Mucosa of rectum (tissue), 2 donors: ENCODE measurements at regions not wholly inside any gene's neighbourhood (a gene's known extent, or its start where the extent isn't known, plus 50 kb on each side); places are given as distances from the start of the nearest gene placed in this dataset.

Experiments used
- H3K27ac ChIP-seq, 2 donors: one replicate each; pipeline ENCODE4 v1.7.0; 2013; ENCODE audit warnings: inconsistent platforms in 2 of 2, low read depth in 2 of 2, low read length in 2 of 2
- H3K27me3 ChIP-seq, 2 donors: one replicate each; pipeline ENCODE4 v1.7.0; 2013; ENCODE audit warnings: low read length in 2 of 2; ENCODE audit not compliant: control insufficient read depth in 2 of 2, insufficient read depth in 2 of 2
- H3K36me3 ChIP-seq, 2 donors: one replicate each; pipeline ENCODE4 v1.7.0; 2013; ENCODE audit warnings: low read length in 2 of 2; ENCODE audit not compliant: control insufficient read depth in 2 of 2, insufficient read depth in 2 of 2
- H3K4me1 ChIP-seq, 2 donors: one replicate each; pipeline ENCODE4 v1.7.0; 2013; ENCODE audit warnings: low read length in 2 of 2, mild to moderate bottlenecking in 1 of 2; ENCODE audit not compliant: control insufficient read depth in 2 of 2, insufficient read depth in 2 of 2
- H3K4me3 ChIP-seq, 2 donors: one replicate each; pipeline ENCODE4 v1.7.0; 2013; ENCODE audit warnings: low read length in 2 of 2
- H3K9ac ChIP-seq, 2 donors: one replicate each; pipeline ENCODE4 v1.7.0; 2013; ENCODE audit warnings: low read length in 2 of 2, low read depth in 1 of 2, mild to moderate bottlenecking in 1 of 2
- H3K9me3 ChIP-seq, 2 donors: one replicate each; pipeline ENCODE4 v1.7.0; 2013; ENCODE audit warnings: low read length in 2 of 2; ENCODE audit not compliant: control insufficient read depth in 2 of 2
- donor health status: healthy.
- donor health status: Normal muscosa, but diverticular disease.

DNA sequence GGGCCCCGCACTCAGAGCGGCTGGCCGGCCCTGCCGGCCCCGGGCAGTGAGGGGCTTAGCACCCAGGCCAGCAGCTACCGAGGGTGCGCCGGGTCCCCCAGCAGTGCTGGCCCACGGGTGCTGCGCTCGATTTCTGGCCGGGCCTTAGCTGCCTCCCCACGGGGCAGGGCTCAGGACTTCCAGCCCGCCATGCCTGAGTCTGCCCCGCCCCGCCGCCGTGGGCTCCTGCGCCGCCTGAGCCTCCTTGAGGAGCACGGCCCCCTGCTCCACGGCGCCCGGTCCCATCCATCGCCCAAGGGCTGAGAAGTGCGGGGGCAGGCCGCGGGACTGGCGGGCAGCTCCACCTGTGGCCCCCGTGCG is 67.9 kb upstream of the AMZ2 start:
- Histone ChIP-seq H3K4me3 (no peak overlapping the region), H3K9ac (no peak overlapping the region), H3K9me3 (no peaks in the 10 kb centered on the region), H3K27me3 (no peaks in the 10 kb centered on the region), H3K36me3 (no peaks in the 10 kb centered on the region), H3K4me1 (no peaks in the 10 kb centered on the region), H3K27ac (no peak overlapping the region)

DNA sequence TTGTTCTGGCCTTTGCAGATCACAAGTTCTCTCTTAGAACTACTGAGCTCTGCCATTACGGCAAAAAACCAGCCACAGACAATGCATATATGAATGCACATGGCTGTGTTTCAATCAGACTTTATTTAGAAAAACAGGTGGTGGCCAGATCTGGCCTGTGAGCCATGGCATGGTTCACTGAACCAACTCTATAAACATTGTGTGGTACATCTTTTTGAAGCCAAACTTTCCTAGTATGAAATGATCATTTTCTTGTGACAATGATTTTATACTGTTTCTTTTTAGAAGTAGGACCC is 65.9 kb upstream of the AMZ2 start:
- Histone ChIP-seq H3K4me3 (no peak overlapping the region), H3K27me3 (no peaks in the 10 kb centered on the region), H3K4me1 (no peaks in the 10 kb centered on the region), H3K36me3 (no peaks in the 10 kb centered on the region), H3K9ac (no peak overlapping the region), H3K9me3 (no peaks in the 10 kb centered on the region), H3K27ac (no peak overlapping the region)

DNA sequence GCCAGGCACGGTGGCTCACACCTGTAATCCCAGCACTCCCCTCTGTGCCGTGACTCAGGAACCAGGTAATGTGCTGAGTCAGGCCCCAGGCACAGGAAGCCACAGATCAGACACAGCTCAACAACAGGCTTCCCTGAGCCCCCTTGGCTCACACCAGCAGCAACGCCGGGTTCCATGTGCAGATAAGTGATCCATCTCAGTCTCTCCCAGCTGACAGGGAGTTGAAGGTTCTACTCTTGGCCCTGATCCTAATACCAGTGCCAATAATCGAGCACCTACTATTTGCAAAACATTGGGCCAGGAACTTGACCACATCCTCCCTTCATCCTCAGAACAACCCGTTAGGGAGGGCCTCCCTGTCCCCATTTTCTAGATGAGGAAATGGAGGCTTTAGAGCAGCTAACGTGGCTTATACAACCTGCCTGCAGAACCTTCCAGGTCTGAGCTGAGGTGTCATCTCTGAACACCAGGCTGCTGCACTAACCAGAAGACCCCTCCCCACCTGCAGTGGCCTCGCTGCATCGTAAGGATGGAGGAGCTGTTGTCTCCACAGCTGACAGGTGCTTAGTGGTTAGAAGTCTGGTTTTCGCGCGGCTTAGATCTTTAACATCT is 64.8 kb upstream of the AMZ2 start:
- Histone ChIP-seq H3K4me3 (peak overlapping the region in 1 of 2 donors; percentile 28), H3K27ac (no peak overlapping the region), H3K36me3 (no peaks in the 10 kb centered on the region), H3K4me1 (no peaks in the 10 kb centered on the region), H3K27me3 (no peaks in the 10 kb centered on the region), H3K9me3 (no peaks in the 10 kb centered on the region), H3K9ac (no peak overlapping the region)

DNA sequence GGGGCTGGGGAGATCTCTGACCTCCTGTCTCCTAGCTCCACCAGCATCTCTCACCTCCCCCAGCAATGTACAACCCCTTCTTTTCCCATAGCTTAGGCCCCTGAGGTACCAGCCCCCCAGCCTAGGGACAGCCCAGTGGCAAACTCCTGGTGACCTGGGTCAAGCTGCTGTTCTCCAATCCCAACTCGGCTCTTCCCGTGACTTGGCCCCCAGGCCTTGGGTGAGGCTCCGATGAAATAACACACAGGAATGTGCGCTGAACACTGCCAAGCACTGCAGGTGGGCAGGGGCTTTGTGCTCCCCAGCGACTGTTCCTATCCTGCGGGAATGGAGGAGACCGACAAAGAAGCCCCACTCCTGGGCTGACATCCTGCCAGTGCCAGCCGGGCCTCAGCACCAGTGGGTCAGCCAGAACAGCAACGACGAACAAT is 63.7 kb upstream of the AMZ2 start:
- no peaks in the 10 kb centered on the region for H3K36me3 ChIP-seq
- H3K4me1 ChIP-seq: no peaks in the 10 kb centered on the region
- no peak overlapping the region for H3K4me3 ChIP-seq
- peak overlapping the region in 1 of 2 donors; percentile 32 for H3K27ac ChIP-seq
- H3K9ac ChIP-seq: no peak overlapping the region
- no peaks in the 10 kb centered on the region for H3K9me3 ChIP-seq
- peaks cover 0 to 2% of the 10 kb centered on the region in 2 donors for H3K27me3 ChIP-seq

DNA sequence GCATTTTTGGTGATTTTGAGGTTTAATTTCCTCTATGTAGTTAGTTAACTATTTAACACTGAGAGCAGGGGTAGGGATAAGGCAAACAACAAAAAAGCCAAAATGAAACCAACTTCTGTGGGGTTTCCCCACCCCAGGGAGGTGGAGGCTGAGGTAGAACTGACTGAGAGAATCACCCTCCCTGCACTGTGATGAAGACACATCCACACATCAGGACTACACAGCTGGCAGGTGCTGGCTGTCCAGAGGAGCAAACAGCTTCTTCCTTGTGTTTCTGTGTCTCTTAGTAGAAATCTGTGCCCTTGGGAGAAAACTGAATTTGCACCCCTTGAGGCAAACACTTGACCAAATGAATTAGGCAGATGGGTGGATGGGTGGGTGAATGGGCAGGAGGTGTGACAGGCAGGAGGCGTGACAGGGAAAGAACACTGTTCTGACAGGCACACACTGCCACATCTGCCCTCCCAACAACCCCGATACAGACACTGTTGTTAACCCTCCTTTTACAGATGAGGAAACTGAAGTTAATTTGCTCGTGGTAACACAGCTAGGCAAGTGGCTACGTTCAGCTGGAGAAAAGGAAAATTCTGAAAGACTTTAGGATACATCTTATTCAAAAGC is 62.9 kb upstream of the AMZ2 start:
- H3K9me3 ChIP-seq: no peaks in the 10 kb centered on the region
- H3K9ac ChIP-seq: no peak overlapping the region
- no peaks in the 10 kb centered on the region for H3K4me1 ChIP-seq
- H3K36me3 ChIP-seq: no peaks in the 10 kb centered on the region
- no peak overlapping the region for H3K4me3 ChIP-seq
- peaks cover 0 to 2% of the 10 kb centered on the region in 2 donors for H3K27me3 ChIP-seq
- H3K27ac ChIP-seq: no peak overlapping the region

DNA sequence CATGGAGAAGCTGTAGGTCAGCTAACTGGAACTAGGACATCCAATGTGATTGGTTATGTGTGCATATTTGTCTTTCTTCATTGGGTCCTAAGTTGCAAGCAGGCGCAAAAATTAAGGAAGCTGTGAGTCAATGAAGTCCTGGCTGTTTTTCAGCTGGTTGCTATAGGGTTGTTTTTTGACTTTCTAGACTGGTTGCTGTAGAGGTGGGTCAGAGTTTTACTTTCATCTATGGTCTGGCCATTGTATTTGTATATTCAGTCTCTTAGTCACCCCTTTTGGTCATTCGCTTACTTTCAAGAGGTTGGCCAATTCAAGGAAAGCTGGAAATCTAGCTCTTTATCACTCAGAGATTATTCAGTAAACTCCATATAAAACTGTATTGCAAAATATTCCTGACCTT is 62.0 kb upstream of the AMZ2 start:
- no peaks in the 10 kb centered on the region for H3K9me3 ChIP-seq
- no peak overlapping the region for H3K27ac ChIP-seq

DNA sequence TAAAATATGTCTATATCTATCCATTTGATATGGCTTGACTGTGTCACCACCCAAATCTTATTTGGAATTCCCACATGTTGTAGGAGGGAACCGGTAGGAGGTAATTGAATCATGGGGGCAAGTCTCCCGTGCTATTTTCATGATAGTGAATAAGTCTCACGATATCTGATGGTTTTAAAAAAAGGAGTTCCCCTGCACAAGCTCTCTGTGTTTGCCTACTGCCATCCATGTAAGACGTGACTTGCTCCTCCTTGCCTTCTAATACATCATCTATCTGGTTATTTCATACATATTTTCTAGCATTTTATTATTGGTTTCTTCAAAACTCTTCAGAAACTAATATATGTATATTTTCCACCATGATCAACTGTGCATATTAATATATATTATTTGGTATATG is 57.3 kb upstream of the AMZ2 start:
- Histone ChIP-seq H3K27ac (no peak overlapping the region), H3K9ac (no peak overlapping the region), H3K9me3 (no peaks in the 10 kb centered on the region), H3K4me1 (no peaks in the 10 kb centered on the region), H3K4me3 (no peak overlapping the region), H3K36me3 (no peaks in the 10 kb centered on the region), H3K27me3 (peaks cover 6 to 7% of the 10 kb centered on the region in 2 donors)

More for the DNA sequence above, 62.0 kb upstream of the AMZ2 start:
- Histone ChIP-seq H3K9ac (no peak overlapping the region), H3K4me1 (no peaks in the 10 kb centered on the region), H3K27me3 (peaks cover 0 to 2% of the 10 kb centered on the region in 2 donors), H3K36me3 (no peaks in the 10 kb centered on the region), H3K4me3 (no peak overlapping the region)

DNA sequence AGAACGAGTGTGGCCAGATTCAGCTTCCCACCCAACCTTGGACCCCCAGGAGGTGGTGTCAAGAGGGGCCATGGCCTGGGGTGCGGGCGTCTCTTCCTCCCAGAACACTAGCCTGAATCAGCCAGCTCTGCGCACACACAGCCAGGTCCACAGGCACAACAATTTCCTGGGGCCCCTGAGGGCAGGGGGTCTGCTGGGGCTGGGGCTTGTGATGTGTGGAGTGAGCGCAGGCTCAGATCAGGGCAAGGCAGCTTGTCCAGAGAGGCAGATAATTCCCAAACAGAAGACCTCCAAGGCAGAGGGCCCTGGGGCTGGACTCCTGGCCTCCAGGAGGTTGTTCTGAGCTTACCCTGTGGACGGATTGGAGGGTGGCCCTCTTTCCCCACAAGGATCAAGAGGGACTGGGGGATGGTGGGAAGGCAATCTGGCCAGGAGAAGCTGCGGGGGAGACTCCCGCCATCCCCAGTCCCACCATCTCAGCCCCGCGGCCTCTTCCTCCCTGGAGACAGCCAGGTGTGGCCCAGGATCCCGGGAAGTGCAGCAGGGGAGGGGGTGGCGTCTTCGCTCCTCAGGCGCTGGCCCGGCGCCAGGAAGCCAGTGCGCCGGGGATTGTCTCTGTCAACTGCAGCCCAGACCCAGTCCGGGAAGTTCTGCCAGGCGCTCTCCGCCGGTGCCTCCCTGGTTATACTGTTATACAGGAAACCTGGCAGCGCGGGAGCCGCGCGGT is 52.0 kb upstream of the AMZ2 start:
- peak overlapping the region in 1 of 2 donors; percentile 16 for H3K4me3 ChIP-seq
- peaks cover 35 to 47% of the 10 kb centered on the region in 2 donors for H3K27me3 ChIP-seq
- H3K27ac ChIP-seq: no peak overlapping the region
- H3K9ac ChIP-seq: no peak overlapping the region
- peaks cover 20 to 38% of the 10 kb centered on the region in 2 donors for H3K4me1 ChIP-seq
- H3K36me3 ChIP-seq: no peaks in the 10 kb centered on the region
- H3K9me3 ChIP-seq: no peaks in the 10 kb centered on the region

DNA sequence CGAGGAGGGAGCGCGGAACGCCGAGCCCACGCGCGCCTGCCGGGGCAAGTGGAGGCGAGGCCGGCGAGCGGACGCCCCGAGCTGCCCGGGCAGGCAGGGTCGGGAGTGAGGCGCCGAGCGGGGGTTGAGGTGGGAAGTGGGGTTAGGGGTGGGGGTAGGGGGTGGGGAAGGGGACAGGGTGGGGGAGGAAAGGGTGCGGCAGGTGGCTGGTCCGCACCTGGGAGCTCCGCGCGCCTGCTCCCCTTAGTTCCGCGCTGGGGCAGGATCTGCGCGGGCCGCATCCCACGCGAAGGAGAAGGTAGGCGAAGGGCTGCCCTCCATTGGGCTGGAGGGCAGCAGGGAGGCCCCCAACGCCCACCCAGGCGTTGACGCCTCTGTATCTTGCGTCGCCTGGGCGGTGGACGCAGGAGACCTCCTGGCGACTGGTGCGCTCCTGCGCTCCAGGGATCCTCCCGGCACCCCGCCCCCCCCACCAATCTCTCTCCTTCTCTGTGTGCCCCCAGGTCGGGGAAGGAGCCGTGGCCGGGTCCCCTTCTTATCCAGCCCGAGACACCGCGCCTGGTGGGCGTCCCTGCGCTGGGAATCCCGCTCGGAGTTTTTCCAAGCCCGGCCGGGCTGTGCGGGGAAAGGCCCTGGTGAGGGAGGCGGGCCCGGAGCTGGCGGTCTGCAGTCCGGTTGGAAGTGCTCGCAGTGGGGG is 51.3 kb upstream of the AMZ2 start:
- Histone ChIP-seq H3K4me1 (peaks cover 23 to 41% of the 10 kb centered on the region in 2 donors), H3K4me3 (peak overlapping the region in 1 of 2 donors; percentile 30), H3K9ac (no peak overlapping the region), H3K36me3 (no peaks in the 10 kb centered on the region), H3K9me3 (no peaks in the 10 kb centered on the region), H3K27me3 (peaks cover 37 to 47% of the 10 kb centered on the region in 2 donors), H3K27ac (no peak overlapping the region)
